ENCODE measurements at regions not wholly inside any gene's neighbourhood (a gene's known extent, or its start where the extent isn't known, plus 50 kb on each side); places are given as distances from the start of the nearest gene placed in this dataset.

DNA sequence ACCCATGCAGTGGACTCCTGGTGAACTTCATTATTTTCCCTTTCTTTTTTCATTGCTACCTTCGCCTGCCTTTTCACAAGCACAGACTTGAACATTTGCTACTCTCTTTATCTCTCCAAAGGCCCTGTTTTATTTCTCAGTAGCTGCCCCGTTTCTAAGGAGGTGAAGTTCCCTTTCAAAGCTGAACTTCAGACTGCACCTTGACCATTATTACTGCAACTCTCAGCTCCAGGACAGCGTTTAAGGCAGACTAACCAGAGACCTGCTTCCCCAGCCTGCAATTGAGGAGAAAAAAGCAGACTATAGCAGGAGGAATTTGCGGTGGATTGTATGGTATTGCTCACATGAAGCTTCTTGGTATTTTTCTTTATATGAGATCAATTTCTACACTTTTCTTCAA is 460.7 kb downstream of the CBLN4 start:
- TF ChIP-seq, protein P1, sequence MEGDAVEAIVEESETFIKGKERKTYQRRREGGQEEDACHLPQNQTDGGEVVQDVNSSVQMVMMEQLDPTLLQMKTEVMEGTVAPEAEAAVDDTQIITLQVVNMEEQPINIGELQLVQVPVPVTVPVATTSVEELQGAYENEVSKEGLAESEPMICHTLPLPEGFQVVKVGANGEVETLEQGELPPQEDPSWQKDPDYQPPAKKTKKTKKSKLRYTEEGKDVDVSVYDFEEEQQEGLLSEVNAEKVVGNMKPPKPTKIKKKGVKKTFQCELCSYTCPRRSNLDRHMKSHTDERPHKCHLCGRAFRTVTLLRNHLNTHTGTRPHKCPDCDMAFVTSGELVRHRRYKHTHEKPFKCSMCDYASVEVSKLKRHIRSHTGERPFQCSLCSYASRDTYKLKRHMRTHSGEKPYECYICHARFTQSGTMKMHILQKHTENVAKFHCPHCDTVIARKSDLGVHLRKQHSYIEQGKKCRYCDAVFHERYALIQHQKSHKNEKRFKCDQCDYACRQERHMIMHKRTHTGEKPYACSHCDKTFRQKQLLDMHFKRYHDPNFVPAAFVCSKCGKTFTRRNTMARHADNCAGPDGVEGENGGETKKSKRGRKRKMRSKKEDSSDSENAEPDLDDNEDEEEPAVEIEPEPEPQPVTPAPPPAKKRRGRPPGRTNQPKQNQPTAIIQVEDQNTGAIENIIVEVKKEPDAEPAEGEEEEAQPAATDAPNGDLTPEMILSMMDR (IDR thresholded peaks at IDR 0.05; ENCODE audit: low read depth, low read length): no peak
- no peak for DNase-seq (ENCODE audit: low read depth in 1 of 2, low spot score in 1 of 2)
- no peak overlapping the region for H3K4me3 ChIP-seq

DNA sequence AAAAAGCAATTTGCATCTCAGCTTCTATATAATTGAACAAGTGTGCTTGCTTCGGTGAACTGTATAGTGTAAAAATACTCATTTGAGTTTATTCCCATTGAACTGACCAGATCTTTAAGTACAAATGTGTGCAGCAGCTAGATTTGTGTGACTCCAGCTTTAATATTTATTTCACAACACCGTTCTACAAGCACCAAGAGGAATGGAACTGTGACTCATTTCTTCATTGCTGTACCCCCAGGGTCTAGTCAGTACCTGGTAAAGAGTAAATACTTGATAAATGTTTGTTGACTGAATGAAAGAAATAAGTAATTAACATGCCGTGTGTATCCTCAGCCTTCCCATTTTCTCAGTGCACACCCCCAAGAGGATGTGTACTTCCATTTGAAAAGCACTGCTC is 464.8 kb downstream of the CBLN4 start:
- DNase-seq (ENCODE audit: low read depth in 1 of 2, low spot score in 1 of 2): no peak
- H3K4me3 ChIP-seq: no peak overlapping the region
- no peaks in the 10 kb centered on the region for H3K27me3 ChIP-seq
- no peaks in the 10 kb centered on the region for H3K9me3 ChIP-seq (ENCODE audit: low read depth)
- no peak overlapping the region for H3K27ac ChIP-seq
- TF ChIP-seq, protein P1 (IDR thresholded peaks at IDR 0.05; ENCODE audit: low read depth, low read length): no peak
- H3K4me1 ChIP-seq (ENCODE audit: low read depth): no peaks in the 10 kb centered on the region
- no peaks in the 10 kb centered on the region for H3K36me3 ChIP-seq

More for the DNA sequence above, 460.7 kb downstream of the CBLN4 start:
- Histone ChIP-seq H3K9me3 (ENCODE audit: low read depth) (no peaks in the 10 kb centered on the region), H3K36me3 (no peaks in the 10 kb centered on the region), H3K27me3 (no peaks in the 10 kb centered on the region), H3K4me1 (ENCODE audit: low read depth) (no peaks in the 10 kb centered on the region), H3K27ac (no peak overlapping the region)

DNA sequence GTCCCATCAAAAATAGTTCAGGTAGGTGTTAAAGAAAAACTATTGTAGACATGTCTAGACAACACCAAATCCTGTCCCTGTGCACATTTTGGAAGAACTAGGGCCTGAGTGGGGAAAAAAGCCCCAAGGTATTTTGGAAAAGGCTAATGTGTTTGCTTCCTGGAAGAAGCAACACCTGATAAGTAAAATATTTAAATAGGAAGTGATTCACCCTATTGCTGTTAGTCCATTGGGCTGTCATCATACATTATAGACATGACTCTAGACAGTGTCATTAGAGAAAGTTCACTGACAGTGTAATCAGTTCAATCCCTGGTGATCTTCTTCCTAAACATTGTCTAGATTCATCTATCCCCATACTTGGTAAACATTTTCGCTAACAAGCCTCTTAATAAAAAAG is 465.3 kb downstream of the CBLN4 start:
- Histone ChIP-seq H3K27ac (no peak overlapping the region), H3K36me3 (no peaks in the 10 kb centered on the region), H3K4me3 (no peak overlapping the region), H3K27me3 (no peaks in the 10 kb centered on the region), H3K9me3 (ENCODE audit: low read depth) (no peaks in the 10 kb centered on the region), H3K4me1 (ENCODE audit: low read depth) (no peaks in the 10 kb centered on the region)
- TF ChIP-seq, protein P1 (IDR thresholded peaks at IDR 0.05; ENCODE audit: low read depth, low read length): no peak
- DNase-seq (ENCODE audit: low read depth in 1 of 2, low spot score in 1 of 2): no peak

DNA sequence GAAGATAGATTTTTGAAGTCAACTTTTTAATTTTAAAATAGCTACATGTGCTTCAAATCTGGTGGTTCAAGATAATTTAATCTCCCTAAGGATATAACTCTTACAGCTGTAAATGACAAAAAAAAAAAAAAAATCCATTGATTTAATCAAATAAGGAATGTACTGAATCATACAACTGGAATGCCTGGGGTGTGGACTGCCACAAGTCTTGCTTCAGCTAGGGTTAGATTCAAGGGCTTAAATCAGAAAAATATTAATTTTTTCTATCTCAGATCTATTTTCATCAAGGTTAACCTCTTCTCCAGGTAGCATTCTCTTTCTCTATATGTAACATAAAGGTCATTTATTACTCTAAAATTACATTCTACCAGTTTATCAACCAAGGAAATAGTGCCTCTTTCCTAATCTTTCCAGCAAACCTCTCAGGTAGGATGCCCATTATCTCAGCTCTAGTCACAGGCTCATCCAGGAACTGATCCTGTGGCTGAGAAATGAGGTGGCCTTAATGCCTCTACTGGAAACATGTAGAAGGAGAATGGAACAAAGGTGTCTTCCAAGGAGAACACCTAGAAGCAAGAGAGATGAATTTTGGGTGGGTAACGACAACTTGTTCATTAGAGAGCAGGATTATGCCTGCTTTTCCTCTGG is 466.9 kb downstream of the CBLN4 start:
- DNase-seq (ENCODE audit: low read depth in 1 of 2, low spot score in 1 of 2): no peak
- TF ChIP-seq, protein P1 (IDR thresholded peaks at IDR 0.05; ENCODE audit: low read depth, low read length): no peak
- no peak overlapping the region for H3K27ac ChIP-seq
- no peaks in the 10 kb centered on the region for H3K36me3 ChIP-seq
- no peaks in the 10 kb centered on the region for H3K9me3 ChIP-seq (ENCODE audit: low read depth)
- H3K4me3 ChIP-seq: no peak overlapping the region
- no peaks in the 10 kb centered on the region for H3K27me3 ChIP-seq
- no peaks in the 10 kb centered on the region for H3K4me1 ChIP-seq (ENCODE audit: low read depth)

DNA sequence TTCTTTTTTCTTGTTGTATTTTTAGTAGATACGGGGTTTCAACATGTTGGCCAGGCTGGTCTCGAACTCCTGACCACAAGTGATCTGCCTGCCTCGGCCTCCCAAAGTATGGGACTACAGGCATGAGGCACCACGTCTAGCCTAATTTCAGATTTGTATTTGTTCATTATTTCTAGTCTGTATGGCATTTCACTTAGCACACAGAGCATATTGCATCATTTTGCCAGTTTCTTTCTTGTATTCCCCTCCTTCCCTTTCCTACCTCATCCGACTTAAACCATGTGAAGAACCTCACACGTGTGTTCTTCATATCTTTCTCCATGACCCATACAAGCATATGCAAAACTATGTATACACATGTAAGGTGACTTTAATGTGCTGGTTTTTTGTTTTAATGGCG is 470.0 kb downstream of the CBLN4 start:
- H3K27me3 ChIP-seq: no peaks in the 10 kb centered on the region
- no peaks in the 10 kb centered on the region for H3K4me1 ChIP-seq (ENCODE audit: low read depth)
- no peak overlapping the region for H3K27ac ChIP-seq
- TF ChIP-seq, protein P1 (IDR thresholded peaks at IDR 0.05; ENCODE audit: low read depth, low read length): no peak
- H3K9me3 ChIP-seq (ENCODE audit: low read depth): no peaks in the 10 kb centered on the region
- no peak for DNase-seq (ENCODE audit: low read depth in 1 of 2, low spot score in 1 of 2)
- H3K36me3 ChIP-seq: no peaks in the 10 kb centered on the region
- H3K4me3 ChIP-seq: no peak overlapping the region
